ENCODE measurements at regions not wholly inside any gene's neighbourhood (a gene's known extent, or its start where the extent isn't known, plus 50 kb on each side); places are given as distances from the start of the nearest gene placed in this dataset.

DNA sequence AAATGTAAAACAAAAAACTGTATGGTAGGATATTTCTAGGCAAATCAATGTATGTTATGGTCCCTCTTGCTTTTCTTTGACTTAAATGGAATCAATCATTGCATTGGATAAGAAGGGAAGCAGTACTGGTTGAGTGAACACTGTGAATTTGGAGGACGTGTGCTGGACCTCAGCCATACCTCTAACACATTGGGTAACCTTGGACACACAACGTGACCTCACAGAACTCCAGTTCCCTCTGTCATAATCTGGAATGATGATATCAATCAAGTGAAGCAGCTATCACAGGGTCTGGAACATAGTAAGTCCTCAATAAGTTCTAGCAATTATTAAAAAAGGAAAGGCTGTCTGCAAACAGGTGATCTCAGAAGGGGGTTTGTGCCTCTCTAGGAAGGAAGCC is 474.9 kb upstream of the TCF4 start:
- DNase-seq (ENCODE audit: low read depth in 1 of 2, low spot score in 2 of 2) = no peak
- CTCF ChIA-PET (ENCODE audit: partially characterized antibody) = interaction anchor here (1.1 to 1.3 kb wide), 2 partner anchors 13 to 33 kb away, joined by 3 to 4 read pairs; no protein-coding TSS in a partner anchor
- 83% methylated on average over 2 of the region's 2 CpGs; no CpG with 5 or more reads in 1 of the 2 experiments for WGBS, 2 experiments (ENCODE audit: extremely low coverage in 1 of 2, insufficient coverage in 1 of 2, insufficient read length in 1 of 2, insufficient replicate concordance in 2 of 2, low coverage in 1 of 2, low lambda C conversion rate in 2 of 2, missing lambda C conversion rate in 1 of 2)
- TF ChIP-seq SP2 (IDR thresholded peaks at IDR 0.05; ENCODE audit: low read length) (no peak), RXRA (IDR thresholded peaks at IDR 0.05; ENCODE audit: insufficient read depth, low read depth, low read length) (no peak), SAP30 (IDR thresholded peaks at IDR 0.05; ENCODE audit: insufficient read depth, insufficient replicate concordance, low read length) (no peak), SRF (IDR thresholded peaks at IDR 0.05; ENCODE audit: low read depth, low read length) (no peak), BCL11A (IDR thresholded peaks at IDR 0.05; ENCODE audit: low read depth in 2 of 2, low read length in 2 of 2) (no peak), POLR2AphosphoS5 (IDR thresholded peaks at IDR 0.05; ENCODE audit: low read depth, low read length) (no peak), CEBPB (IDR thresholded peaks at IDR 0.05; ENCODE audit: low read depth, low read length) (no peak), RBBP5 (IDR thresholded peaks at IDR 0.05; ENCODE audit: borderline replicate concordance, low read depth, low read length) (no peak), RNF2 (IDR thresholded peaks at IDR 0.05; ENCODE audit: borderline replicate concordance, low read depth, low read length, missing control alignments, poor library complexity, severe bottlenecking) (no peak), EGR1 (IDR thresholded peaks at IDR 0.05; ENCODE audit: borderline replicate concordance, low read depth, low read length) (no peak), SUZ12 (IDR thresholded peaks at IDR 0.05; ENCODE audit: low read length) (no peak), TAF1 (IDR thresholded peaks at IDR 0.05; ENCODE audit: low read depth, low read length) (no peak)
- TF ChIP-seq, protein P1, sequence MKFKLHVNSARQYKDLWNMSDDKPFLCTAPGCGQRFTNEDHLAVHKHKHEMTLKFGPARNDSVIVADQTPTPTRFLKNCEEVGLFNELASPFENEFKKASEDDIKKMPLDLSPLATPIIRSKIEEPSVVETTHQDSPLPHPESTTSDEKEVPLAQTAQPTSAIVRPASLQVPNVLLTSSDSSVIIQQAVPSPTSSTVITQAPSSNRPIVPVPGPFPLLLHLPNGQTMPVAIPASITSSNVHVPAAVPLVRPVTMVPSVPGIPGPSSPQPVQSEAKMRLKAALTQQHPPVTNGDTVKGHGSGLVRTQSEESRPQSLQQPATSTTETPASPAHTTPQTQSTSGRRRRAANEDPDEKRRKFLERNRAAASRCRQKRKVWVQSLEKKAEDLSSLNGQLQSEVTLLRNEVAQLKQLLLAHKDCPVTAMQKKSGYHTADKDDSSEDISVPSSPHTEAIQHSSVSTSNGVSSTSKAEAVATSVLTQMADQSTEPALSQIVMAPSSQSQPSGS (IDR thresholded peaks at IDR 0.05; ENCODE audit: low read length) = no peak

More for the DNA sequence above, 474.9 kb upstream of the TCF4 start:
- peaks cover 0 to 16% (median 1%) of the 10 kb centered on the region in 4 experiments; a peak in 2 of 7 replicates for H3K4me1 ChIP-seq (replicated peaks in 1 of 4; ENCODE audit: control insufficient read depth in 3 of 4, insufficient read depth in 4 of 4, low read length in 3 of 4)
- no peak overlapping the region for H4K5ac ChIP-seq (ENCODE audit: insufficient read length, low read depth, low read length)
- no peaks in the 10 kb centered on the region for H3K36me3 ChIP-seq (ENCODE audit: control insufficient read depth in 2 of 4, insufficient read depth in 4 of 4, low read length in 3 of 4)
- FAIRE-seq = no peak
- H3K23ac ChIP-seq (ENCODE audit: insufficient read length) = no peak overlapping the region
- no peak overlapping the region for H3K27ac ChIP-seq (ENCODE audit: low read depth, low read length)
- H2BK5ac ChIP-seq (ENCODE audit: low read depth, low read length) = no peak overlapping the region
- H2AFZ ChIP-seq (ENCODE audit: low read length) = no peak overlapping the region
- no peak overlapping the region for H2BK120ac ChIP-seq (replicated peaks; ENCODE audit: low read depth, low read length)
- POLR2A ChIA-PET (ENCODE audit: partially characterized antibody) = interaction anchor here (1.0 kb wide), 1 partner anchor 15 kb away, joined by 3 read pairs; no protein-coding TSS in a partner anchor
- no peak overlapping the region for H3K56ac ChIP-seq (replicated peaks; ENCODE audit: insufficient read length, low read depth, low read length)
- H3K27me3 ChIP-seq (replicated peaks in 1 of 4; ENCODE audit: control insufficient read depth in 3 of 4, extremely low read depth in 1 of 4, insufficient read depth in 3 of 4, low read length in 3 of 4) = no peaks in the 10 kb centered on the region
- no peak overlapping the region for H4K91ac ChIP-seq (replicated peaks; ENCODE audit: insufficient read length, low read length)
- no peaks in the 10 kb centered on the region for H3K79me2 ChIP-seq (ENCODE audit: control insufficient read depth in 1 of 2, insufficient read depth in 2 of 2, low read length in 2 of 2)
- no peak overlapping the region for H3K4me3 ChIP-seq (ENCODE audit: extremely low read depth in 1 of 4, insufficient read depth in 2 of 4, low read depth in 3 of 4, low read length in 4 of 4)
- H3K4me2 ChIP-seq (ENCODE audit: insufficient read depth in 1 of 2, low read depth in 2 of 2, low read length in 2 of 2) = no peak overlapping the region
- no peak overlapping the region for H3K14ac ChIP-seq (ENCODE audit: insufficient read length)
- H2BK12ac ChIP-seq (ENCODE audit: low read depth, low read length) = no peak overlapping the region
- H2AK5ac ChIP-seq (ENCODE audit: low read depth, low read length) = no peak overlapping the region
- H3K9me3 ChIP-seq (ENCODE audit: insufficient read depth in 2 of 2, low read depth in 1 of 2, low read length in 1 of 2) = no peaks in the 10 kb centered on the region
- H3K79me1 ChIP-seq (ENCODE audit: low read depth, low read length) = no peaks in the 10 kb centered on the region
- H4K8ac ChIP-seq (ENCODE audit: extremely low read depth, insufficient read depth, low read length) = no peak overlapping the region
- H2BK15ac ChIP-seq (ENCODE audit: low read length) = no peak overlapping the region
- H3K18ac ChIP-seq (ENCODE audit: extremely low read depth, low read length) = no peak overlapping the region
- no peak overlapping the region for H3K4ac ChIP-seq (replicated peaks; ENCODE audit: insufficient read length, low read depth, low read length)
- no peak overlapping the region for H2BK20ac ChIP-seq (ENCODE audit: low read length)
- no peak overlapping the region for H3K9ac ChIP-seq (replicated peaks in 1 of 4; ENCODE audit: extremely low read depth in 1 of 4, low read depth in 3 of 4, low read length in 3 of 4)
- H3K23me2 ChIP-seq (ENCODE audit: low read depth, low read length) = no peaks in the 10 kb centered on the region
- H4K20me1 ChIP-seq (replicated peaks in 1 of 2; ENCODE audit: control insufficient read depth in 1 of 2, insufficient read depth in 2 of 2, low read length in 2 of 2) = no peaks in the 10 kb centered on the region

Measured in H1 (cell line).